Heart left ventricle (tissue), 16 donors: ENCODE measurements at regions not wholly inside any gene's neighbourhood (a gene's known extent, or its start where the extent isn't known, plus 50 kb on each side); places are given as distances from the start of the nearest gene placed in this dataset.

ENCODE experiments used
- ATAC-seq, 4 donors: fragments of 200-7000 bp; cut with Tn5 transposase; one replicate each; pipeline ENCODE4 v1.9.1; 2020 to 2022; ENCODE audit warnings: moderate library complexity in 4 of 4, mild to moderate bottlenecking in 3 of 4, moderate number of reproducible peaks in 1 of 4
- DNase-seq, 5 donors: peaks; one replicate each; pipeline ENCODE4 v3.0.0-alpha.2; 2020
- H3K27ac ChIP-seq, 12 donors: fragments of 200-600 bp; sonication (generic) in 4 of 12; one replicate each; pipeline versions ENCODE4 v1.5.0 to v1.8.0; 2016 to 2022; ENCODE audit warnings: mild to moderate bottlenecking in 2 of 12
- H3K27me3 ChIP-seq, 9 donors: fragments of 200-600 bp; sonication (generic) in 2 of 9; one replicate each; pipeline versions ENCODE4 v1.5.1 to v1.8.0; 2016 to 2022; ENCODE audit warnings: mild to moderate bottlenecking in 3 of 9
- H3K36me3 ChIP-seq, 9 donors: fragments of 200-600 bp; sonication (generic) in 2 of 9; one replicate each; pipeline versions ENCODE4 v1.5.0 to v1.8.0; 2018 to 2022; ENCODE audit warnings: mild to moderate bottlenecking in 2 of 9
- H3K4me1 ChIP-seq, 12 donors: fragments of 200-600 bp; sonication (generic) in 4 of 12; one replicate each; pipeline versions ENCODE4 v1.5.0 to v1.8.0; 2016 to 2022; ENCODE audit warnings: mild to moderate bottlenecking in 3 of 12
- H3K4me3 ChIP-seq, 12 donors: fragments of 200-600 bp; sonication (generic) in 4 of 12; one replicate each; pipeline versions ENCODE4 v1.5.0 to v1.8.0; 2017 to 2022; ENCODE audit warnings: mild to moderate bottlenecking in 9 of 12, moderate library complexity in 4 of 12
- H3K9me3 ChIP-seq, 12 donors: fragments of 200-600 bp; sonication (generic) in 4 of 12; one replicate each; pipeline versions ENCODE4 v1.5.0 to v1.8.0; 2016 to 2022; ENCODE audit warnings: mild to moderate bottlenecking in 1 of 12
- CTCF ChIP-seq, 12 donors: fragments of 200-600 bp; sonication (generic) in 4 of 12; IDR thresholded peaks; one replicate each; pipeline versions ENCODE4 v1.5.0 to v1.8.0; 2018 to 2022; ENCODE audit warnings: antibody characterized with exemption in 12 of 12, mild to moderate bottlenecking in 5 of 12
- POLR2A ChIP-seq, 2 donors: fragments of 450-650 bp; IDR thresholded peaks; one replicate each; pipeline ENCODE4 v1.6.1; 2017; ENCODE audit warnings: antibody characterized with exemption in 2 of 2, mild to moderate bottlenecking in 2 of 2, moderate library complexity in 2 of 2
- WGBS, 4 donors: extraction: QIAGEN DNeasy Blood & Tissue Kit in 2 of 4; methylation state at CpG; one replicate each; pipeline versions ENCODE4 v1.1.5 to v1.1.7; 2013 to 2018; 5-methylcytosine and 5-hydroxymethylcytosine counted together
- intact Hi-C, 10 donors: fragments of 100-400 bp; cut with DNase I; formaldehyde crosslinking; loops; one replicate each; pipeline versions ENCODE4 v1.11.1 to v1.14.2; 2022
- donor health status: ischemic (EF 13 %, LVEDD 7.1; RV severe dilation, severe dysfunction).
- donor health status: healthy with polysubstance abuse.
- donor health status: DM: no; HTN: yes; CAD: no.
- donor health status: DM: no; HTN: no; CAD: no.
- donor health status: ischemic (EF 25% LVEDD 6.9; RV normal size, moderate dysfunction).
- donor health status: ischemic (EF 25% LVEDD 5.7; RV mildly dilated, moderate dysfunction).
- donor health status: healthy.
- donor health status: DM: yes; HTN: yes; CAD: no.
- donor health status: ischemic (EF 35%, LVEDD 5.7; RV mildly dilated, moderate dysfunction).
- donor health status: nonischemic (EF 11% LVEDD 7.7; RV severe dilation, severe dysfunction).
- donor health status: DM: yes; HTN: yes; CAD: no.
- donor health status: PGD.
- donor health status: ischemic (EF 29% LVEDD 5.4; RV normal size, mild dysfunction).
- donor health status: nonischemic (EF 23%, LVEDD 6.1; RV moderate dilation, normal function).

DNA sequence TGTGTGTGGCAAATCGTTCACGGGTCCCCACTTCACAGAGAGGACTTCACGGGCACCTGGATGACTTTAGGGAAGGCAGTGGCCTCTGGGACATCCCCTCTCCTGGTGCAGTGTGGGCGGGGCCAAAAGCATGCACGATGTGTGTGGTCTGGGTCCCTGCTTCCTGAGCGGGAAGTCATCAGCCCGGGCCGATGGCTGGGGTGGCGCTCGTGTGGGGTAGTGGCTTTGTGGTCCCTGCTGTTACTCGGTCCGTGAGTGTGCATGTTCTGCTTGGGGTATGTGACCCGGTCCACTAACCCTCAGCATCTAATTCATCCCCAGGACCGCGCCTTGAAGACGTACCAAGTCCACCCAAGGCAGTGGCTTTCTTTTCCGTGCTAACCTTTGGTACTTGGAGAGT is 142.5 kb upstream of the RTL1 start:
- Histone ChIP-seq H3K9me3 (no peaks in the 10 kb centered on the region), H3K27ac (no peak overlapping the region), H3K4me3 (no peak overlapping the region), H3K36me3 (peaks cover 0 to 2% (median 0%) of the 10 kb centered on the region in 9 donors), H3K4me1 (no peaks in the 10 kb centered on the region), H3K27me3 (peaks cover 0 to 8% (median 0%) of the 10 kb centered on the region in 9 donors)
- TF ChIP-seq CTCF (IDR thresholded peaks at IDR 0.05): no peak
- TF ChIP-seq POLR2A (IDR thresholded peaks at IDR 0.05): no peak
- DNase-seq (peak in 2 of 5 donors; percentile 12 to 51), ATAC-seq (no peak)
- WGBS, 4 donors: 87 to 91% (median 89%) methylated on average over 10 to 17 of the region's 17 CpGs
- intact Hi-C loops: no loop called here

DNA sequence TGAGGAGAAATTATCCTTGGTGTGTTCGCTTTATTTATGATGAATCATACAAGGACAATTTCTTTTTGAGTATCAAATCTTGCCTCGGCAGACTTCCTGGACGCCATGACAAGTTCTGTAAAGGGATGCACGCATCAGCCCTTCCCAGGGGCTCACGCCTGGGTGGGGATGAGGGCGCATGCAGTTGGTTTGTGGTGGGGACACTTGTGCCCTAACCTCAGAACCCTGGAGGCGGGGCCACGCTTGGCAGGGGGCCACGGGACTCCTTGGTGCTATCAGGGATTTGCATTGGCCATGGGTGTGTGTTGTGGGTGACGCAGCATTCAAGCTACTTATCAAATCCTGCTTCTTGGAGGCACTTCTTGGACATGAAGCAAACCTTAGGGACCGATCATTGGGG is 143.8 kb upstream of the RTL1 start:
- Histone ChIP-seq H3K4me3 (no peak overlapping the region), H3K9me3 (no peaks in the 10 kb centered on the region), H3K27me3 (peaks cover 0 to 15% (median 0%) of the 10 kb centered on the region in 9 donors), H3K4me1 (no peaks in the 10 kb centered on the region), H3K27ac (no peak overlapping the region), H3K36me3 (peaks cover 0 to 7% (median 0%) of the 10 kb centered on the region in 9 donors)
- intact Hi-C loops: no loop called here
- TF ChIP-seq CTCF (IDR thresholded peaks at IDR 0.05) (no peak), POLR2A (IDR thresholded peaks at IDR 0.05) (no peak)
- DNase-seq: peak in 2 of 5 donors; percentile 13 to 45
- 79 to 88% (median 84%) methylated on average over 8 to 11 of the region's 11 CpGs for WGBS, 4 donors
- ATAC-seq: no peak

DNA sequence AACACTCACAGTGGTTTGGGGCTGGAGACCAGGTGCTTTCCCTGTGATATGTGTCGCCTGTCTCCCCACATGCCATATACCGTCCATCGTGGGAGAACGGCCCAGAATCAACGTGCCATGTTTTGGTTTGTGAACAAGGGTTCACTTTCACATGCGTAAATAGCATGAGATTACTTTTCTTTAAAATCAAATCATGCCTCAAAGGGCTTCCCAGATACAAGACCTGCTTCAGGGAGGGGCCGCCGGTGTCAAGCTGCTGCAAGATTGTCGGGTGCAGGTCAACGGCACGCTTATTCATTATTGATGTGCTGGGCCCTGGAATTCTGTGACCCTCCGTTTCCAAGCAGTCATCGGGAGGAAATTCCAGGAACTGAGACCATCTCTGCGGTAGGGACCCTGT is 145.2 kb upstream of the RTL1 start:
- TF ChIP-seq POLR2A (IDR thresholded peaks at IDR 0.05) (no peak), CTCF (IDR thresholded peaks at IDR 0.05) (no peak)
- Histone ChIP-seq H3K4me3 (no peak overlapping the region), H3K27ac (no peak overlapping the region), H3K36me3 (peaks cover 0 to 7% (median 0%) of the 10 kb centered on the region in 9 donors), H3K27me3 (peaks cover 0 to 15% (median 0%) of the 10 kb centered on the region in 9 donors), H3K4me1 (no peaks in the 10 kb centered on the region), H3K9me3 (no peaks in the 10 kb centered on the region)
- ATAC-seq (no peak), DNase-seq (peak in 1 of 5 donors; percentile 28)
- 73 to 84% (median 81%) methylated on average over 14 of the region's 14 CpGs for WGBS, 4 donors
- intact Hi-C loops: no loop called here

- Histone ChIP-seq H3K4me3 (no peak overlapping the region), H3K4me1 (no peaks in the 10 kb centered on the region), H3K9me3 (no peaks in the 10 kb centered on the region), H3K27me3 (peaks cover 0 to 15% (median 0%) of the 10 kb centered on the region in 9 donors), H3K36me3 (peaks cover 0 to 7% (median 0%) of the 10 kb centered on the region in 9 donors), H3K27ac (no peak overlapping the region)
- WGBS, 4 donors: 83 to 88% (median 86%) methylated on average over 12 of the region's 12 CpGs
- ATAC-seq: no peak
- intact Hi-C loops: no loop called here
- no peak for TF ChIP-seq CTCF (IDR thresholded peaks at IDR 0.05)
- no peak for TF ChIP-seq POLR2A (IDR thresholded peaks at IDR 0.05)
- peak in 2 of 5 donors; percentile 1 to 17 for DNase-seq
Observed at GRCh38 chr14:101049511-101049910, 146.0 kb upstream of the RTL1 start.
